ENCODE measurements at regions not wholly inside any gene's neighbourhood (a gene's known extent, or its start where the extent isn't known, plus 50 kb on each side); places are given as distances from the start of the nearest gene placed in this dataset.

- TF ChIP-seq POLR2A (IDR thresholded peaks at IDR 0.05) (no peak), CTCF (IDR thresholded peaks at IDR 0.05) (no peak)
Observed at GRCh38 chr1:176379626-176380339, 83.2 kb upstream of the PAPPA2 start.

Measured in esophagus squamous epithelium (tissue), 4 donors.